ENCODE measurements at regions not wholly inside any gene's neighbourhood (a gene's known extent, or its start where the extent isn't known, plus 50 kb on each side); places are given as distances from the start of the nearest gene placed in this dataset.

- no peak for DNase-seq (ENCODE audit: low read depth)
Measured at GRCh38 chr11:112859787-112860186, 101.4 kb upstream of the NCAM1 start.

- no peak for DNase-seq (ENCODE audit: low read depth)
Measured at GRCh38 chr11:112861356-112861755, 99.9 kb upstream of the NCAM1 start.

DNA sequence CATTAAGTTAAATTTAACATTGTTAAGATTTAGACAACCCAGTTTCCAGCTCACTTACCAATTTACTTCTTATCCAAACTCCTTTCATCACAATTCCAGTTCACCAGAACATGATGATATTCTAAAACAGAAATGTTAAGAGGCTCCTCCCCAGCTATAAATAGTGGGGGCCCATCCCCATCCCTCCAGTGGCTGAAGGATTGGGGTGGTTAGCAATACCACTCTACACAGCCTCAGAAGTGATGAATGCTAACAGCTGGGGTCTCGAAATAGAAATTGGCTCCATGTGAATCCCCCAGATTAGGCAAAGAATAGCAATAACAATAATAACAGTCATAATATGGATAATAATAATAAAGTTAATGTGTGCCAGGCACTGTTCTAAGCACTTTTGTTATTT lies 97.9 kb upstream of the NCAM1 start:
- no peak for DNase-seq (ENCODE audit: low read depth)

DNA sequence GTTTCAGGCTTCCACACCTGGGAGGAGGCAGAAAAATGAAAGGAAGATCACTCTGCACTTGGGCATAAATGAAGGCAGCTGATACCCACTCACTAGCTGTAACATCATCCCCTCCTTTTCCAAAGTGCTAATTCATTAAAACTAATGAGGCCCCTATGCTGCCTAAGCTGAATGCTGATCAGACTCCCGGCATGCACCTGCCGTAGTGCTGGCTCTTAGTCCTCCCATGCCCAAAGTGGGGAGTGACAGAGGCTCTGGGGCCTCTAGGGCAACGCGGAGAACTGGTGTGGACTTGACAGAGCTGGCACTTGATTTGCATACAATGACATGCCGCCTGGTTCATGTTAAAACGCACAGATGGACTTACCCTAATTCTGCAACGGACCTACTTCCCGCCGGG lies 96.5 kb upstream of the NCAM1 start:
- no peak for DNase-seq (ENCODE audit: low read depth)

DNA sequence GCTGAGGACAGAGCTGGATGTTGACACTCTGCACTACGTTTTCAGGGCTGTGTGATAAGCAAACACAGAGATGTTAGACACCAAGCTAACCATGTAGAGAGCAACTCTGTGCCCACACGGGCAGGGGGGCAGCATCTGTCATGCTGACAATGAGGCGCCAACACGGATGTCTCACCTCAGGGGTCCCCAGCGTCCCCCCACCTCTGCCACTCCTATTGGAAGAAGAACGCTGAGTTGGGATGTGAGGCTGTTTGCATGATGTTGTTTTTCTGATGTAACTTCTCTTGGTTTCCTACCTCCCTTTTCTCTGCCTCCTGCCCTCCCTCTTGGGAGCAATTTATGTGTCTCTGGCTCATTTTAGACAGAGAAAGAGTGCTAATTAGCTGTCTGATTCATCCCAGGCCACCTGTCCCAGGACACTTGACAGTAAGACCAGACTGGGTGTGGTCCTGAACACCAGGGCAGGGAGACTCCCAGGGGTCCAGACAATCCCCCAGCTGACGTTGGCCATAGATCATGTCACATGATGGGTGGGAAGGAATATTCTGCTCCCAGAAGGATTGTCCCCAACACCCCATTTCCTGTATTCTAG lies 89.2 kb upstream of the NCAM1 start:
- no peak for DNase-seq (ENCODE audit: low read depth)

DNA sequence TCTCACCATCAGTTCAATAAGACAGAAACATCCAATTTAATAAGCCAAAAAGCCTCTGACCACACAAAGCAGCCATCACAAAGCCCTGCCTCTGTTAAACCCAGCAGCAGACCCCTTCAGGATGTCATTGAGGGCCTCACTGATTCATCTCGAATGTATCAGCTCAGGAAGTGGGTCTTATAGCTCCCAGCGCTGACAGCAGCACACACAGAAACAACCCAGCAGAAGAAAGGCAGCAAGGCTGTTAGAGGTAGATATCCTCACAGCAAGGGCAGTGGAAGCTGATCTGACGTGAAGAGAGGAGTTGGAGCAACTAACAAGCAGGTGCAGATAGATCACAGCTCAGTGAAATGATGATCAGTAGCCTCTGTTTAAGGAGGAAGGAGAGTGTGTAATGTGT lies 86.2 kb upstream of the NCAM1 start:
- no peak for DNase-seq (ENCODE audit: low read depth)

- DNase-seq (ENCODE audit: low read depth), result no peak
Measured at GRCh38 chr11:112877581-112877980, 83.6 kb upstream of the NCAM1 start.

DNA sequence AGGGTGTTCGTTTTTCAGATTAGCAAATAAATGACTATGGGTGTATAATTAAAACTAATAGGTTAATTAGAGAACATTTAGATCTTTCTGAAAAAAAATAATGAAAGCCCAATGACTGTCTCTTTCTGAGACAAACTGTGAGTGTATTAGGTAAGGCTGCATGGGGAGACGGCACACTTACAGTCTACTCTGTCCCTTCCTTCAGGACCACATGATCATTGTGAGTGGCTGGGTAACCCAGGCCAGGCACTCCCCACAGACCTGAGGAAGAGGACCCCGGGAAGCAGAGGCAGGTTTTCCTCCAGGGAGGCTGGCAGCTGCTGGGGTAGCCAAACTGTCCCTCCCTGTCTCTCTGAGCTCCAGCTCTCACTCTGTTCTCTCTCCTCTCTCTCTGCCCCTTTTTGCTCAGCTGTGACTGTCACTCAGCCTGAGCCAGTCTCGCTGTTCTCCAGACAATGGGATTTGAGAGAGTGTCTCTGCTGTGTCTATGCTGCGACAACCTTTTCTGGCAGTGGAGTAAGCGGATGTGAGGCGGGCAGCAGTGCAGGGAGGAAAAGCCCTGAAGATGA lies 83.1 kb upstream of the NCAM1 start:
- DNase-seq (ENCODE audit: low read depth), result no peak

- no peak for DNase-seq (ENCODE audit: low read depth)
Measured at GRCh38 chr11:112880495-112880894, 80.7 kb upstream of the NCAM1 start.

DNA sequence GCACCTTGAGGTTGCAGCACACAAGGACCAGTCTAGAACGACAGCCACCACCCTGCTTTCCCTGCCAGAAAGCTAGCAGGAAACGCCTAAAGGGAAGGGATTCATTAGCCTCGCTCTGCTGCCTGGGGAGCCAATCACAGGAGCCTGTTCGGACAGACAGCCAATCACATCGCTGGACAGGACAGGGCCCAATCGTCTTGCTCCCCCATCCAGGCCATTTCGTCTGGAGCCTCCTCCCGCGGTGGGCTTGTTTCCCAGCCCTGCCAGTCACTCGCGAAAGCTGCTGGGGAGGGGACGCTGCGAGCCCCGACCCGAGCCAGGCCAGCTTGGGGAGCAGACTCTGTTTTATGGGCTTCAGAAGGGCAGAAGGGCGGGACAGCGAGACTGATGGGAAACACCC lies 79.8 kb upstream of the NCAM1 start:
- DNase-seq (ENCODE audit: low read depth), result peak; percentile 16

- no peak for DNase-seq (ENCODE audit: low read depth)
Measured at GRCh38 chr11:112882494-112883381, 78.5 kb upstream of the NCAM1 start.

DNA sequence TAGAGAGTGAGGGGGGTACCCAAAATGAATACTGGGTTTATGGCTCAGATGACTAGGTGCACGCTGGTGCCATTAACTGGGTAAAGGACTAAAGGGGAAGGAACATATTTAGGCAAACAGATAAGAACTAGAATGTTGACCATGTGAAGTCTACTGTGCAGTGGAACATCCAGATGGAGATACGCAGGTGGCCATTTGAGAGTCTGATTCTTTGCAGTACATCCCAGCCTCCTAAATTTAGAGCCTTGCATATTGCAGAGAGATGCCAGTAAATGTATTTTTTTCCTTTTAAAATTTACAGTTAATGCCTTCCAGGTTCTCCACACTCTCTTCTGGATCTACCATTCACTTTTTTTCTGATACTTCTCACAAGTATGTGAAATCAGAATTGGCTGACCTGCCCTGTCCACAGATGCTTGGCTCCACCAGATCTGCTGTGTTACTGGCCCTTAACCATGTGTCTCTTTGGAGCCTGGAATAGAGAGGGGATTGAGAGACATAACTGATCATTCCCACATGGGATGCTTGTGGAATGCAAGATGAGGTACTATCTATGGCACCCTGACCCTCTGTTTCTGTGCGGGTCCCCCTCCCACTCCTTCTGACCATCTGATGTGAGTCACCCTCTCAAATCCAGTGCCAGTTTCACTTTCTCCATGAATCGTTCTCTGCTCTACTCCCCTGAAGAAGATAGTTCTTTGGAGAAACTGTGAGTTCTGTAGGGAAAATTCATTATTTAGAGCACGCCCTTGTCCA lies 77.0 kb upstream of the NCAM1 start:
- no peak for DNase-seq (ENCODE audit: low read depth)

DNA sequence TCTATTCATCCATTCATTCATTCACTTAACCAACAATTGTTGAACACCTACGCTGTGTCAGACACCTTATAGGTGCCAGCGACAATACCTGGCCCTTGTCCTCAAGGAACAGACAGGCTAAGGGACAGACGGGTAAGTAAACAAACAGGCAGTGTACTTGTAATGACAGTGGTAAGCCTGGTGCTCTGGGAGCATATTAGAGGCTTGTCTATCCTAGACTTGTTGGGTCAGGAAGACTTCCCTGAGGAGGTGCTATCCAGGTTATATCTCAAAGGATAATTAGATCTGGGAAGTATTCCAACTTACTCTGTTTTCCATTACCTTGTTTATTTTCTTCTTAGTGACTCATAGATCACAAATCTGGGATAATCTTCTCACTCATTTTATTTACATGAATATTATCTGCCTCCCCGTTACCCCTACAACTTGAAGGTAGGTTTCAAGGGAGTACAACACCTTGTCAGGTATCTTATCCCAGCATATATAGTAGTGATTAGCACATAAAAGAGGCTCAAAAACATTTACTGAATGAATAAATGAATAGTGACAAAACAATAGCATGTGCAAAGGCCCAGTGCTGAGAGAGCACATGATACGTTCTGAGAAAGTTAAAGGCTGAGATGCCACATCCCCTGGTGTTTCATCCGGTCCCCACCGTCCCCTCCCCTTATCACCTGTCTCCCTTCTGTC lies 75.3 kb upstream of the NCAM1 start:
- no peak for DNase-seq (ENCODE audit: low read depth)

DNA sequence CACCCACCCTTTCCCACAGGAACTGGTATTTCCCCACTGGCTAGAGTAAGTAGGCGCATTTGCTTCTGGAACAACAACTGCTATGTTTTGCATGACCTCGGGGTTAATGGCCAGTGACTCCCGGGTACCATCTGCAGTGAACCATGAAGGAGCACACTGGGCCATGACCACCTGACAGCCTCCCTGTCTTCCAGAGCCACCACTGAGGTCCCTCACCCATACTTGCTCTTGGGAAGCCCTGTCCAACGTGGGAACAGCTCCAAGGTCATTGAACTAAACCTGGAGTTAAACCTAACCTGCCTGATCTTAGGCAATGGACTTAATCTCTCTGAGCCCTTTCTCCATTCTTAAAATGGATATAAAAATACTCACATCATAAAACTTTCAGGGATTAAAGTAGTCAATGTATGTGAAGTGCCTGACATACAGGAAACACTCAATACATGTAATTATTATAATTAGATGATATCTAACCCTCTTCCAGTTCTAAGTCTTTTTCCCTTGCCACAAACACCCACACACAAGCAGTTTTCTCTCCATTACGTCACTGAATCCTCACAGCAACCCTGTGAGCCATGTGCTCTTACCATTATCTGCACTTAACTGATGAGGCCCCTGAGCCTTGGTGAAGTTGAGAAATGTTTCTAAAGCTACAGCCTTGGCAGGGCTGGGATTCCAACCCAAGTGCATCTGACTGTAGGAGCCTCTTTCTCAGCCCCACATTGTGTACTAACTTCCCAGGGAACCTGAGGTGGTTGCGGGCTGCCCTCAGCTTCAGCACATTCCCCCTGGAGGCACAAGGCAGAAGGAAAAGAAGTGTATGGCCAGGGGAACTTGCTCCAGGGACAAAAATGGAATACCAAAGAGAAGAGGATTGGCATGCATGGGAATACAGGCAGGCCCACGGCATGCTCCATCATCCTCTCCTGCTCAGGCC lies 74.5 kb upstream of the NCAM1 start:
- peak; percentile 5 for DNase-seq (ENCODE audit: low read depth)

GRCh38 chr11:112889446-112889845 lies 71.8 kb upstream of the NCAM1 start:
- DNase-seq (ENCODE audit: low read depth), result no peak

DNA sequence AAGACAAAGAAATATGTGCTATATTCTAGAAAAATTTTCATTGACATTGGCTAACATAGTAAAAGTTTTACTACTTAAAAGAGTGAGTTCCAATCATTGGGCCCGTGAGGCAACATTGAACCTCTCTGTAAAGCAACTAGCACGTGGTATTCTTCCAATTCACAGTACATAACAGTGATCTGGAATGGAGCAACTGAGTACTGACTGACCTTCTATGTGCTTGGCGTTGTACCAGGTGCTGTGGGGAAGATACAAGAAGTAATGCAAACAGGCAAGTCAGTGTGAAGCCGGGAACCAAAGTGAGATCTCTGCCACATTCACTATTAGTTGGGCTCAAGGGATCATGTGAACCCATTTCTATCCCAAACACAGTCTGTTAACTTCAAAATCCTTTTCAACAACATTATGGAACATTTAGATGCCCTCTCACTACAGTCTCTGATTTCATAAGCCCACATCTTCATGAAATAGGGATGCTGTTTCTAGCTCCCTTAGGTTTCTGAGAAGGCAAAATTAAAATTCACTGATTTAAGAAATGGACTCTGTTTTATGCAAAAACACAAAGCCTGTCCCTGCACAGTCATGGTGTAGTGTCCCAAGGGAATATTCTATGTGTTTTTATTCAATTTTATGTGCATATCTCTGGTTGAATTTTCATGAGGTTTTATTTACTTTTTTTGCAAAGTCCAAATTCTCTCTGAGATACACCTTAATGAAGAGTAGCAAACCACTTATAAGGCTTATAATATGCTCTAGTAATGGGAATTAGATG lies 61.8 kb upstream of the NCAM1 start:
- no peak for DNase-seq (ENCODE audit: low read depth)

GRCh38 chr11:112901924-112902323 lies 59.3 kb upstream of the NCAM1 start:
- no peak for DNase-seq (ENCODE audit: low read depth)

GRCh38 chr11:112902361-112903011 lies 58.7 kb upstream of the NCAM1 start:
- no peak for DNase-seq (ENCODE audit: low read depth)

GRCh38 chr11:112903340-112903739 lies 57.9 kb upstream of the NCAM1 start:
- DNase-seq (ENCODE audit: low read depth), result no peak

GRCh38 chr11:112911124-112911523 lies 50.1 kb upstream of the NCAM1 start:
- no peak for DNase-seq (ENCODE audit: low read depth)

Measured in stromal cell of bone marrow (primary cell).